HCT116 (cell line): ENCODE measurements at regions not wholly inside any gene's neighbourhood (a gene's known extent, or its start where the extent isn't known, plus 50 kb on each side); places are given as distances from the start of the nearest gene placed in this dataset.

ENCODE experiments used
- CEBPB ChIP-seq: IDR thresholded peaks from 2 replicates; pipeline ENCODE4 v1.6.1; 2012; ENCODE audit warnings: low read depth
- EGR1 ChIP-seq: IDR thresholded peaks from 2 replicates; pipeline ENCODE4 v1.6.1; 2012; ENCODE audit warnings: low read depth
- EZH2 ChIP-seq: fragments of 200-600 bp; sonication (generic); IDR thresholded peaks from 2 replicates; pipeline ENCODE4 v1.6.1; 2017; ENCODE audit warnings: antibody characterized with exemption, mixed run types
- FOSL1 ChIP-seq: IDR thresholded peaks from 2 replicates; pipeline ENCODE4 v1.6.1; 2012; ENCODE audit warnings: low read depth
- POLR2A ChIP-seq: IDR thresholded peaks from 2 replicates; pipeline ENCODE4 v1.7.0; 2011; ENCODE audit warnings: borderline replicate concordance; ENCODE audit not compliant: insufficient read depth, insufficient read length; ENCODE audit errors: extremely low read depth
- POLR2AphosphoS5 ChIP-seq: IDR thresholded peaks from 2 replicates; pipeline ENCODE4 v1.6.1; 2011; ENCODE audit warnings: mild to moderate bottlenecking, low read depth, low read length, moderate library complexity
- SIN3A ChIP-seq: IDR thresholded peaks from 2 replicates; pipeline ENCODE4 v1.6.1; 2012; ENCODE audit warnings: low read depth
- TCF7L2 ChIP-seq: IDR thresholded peaks from 2 replicates; pipeline ENCODE4 v1.7.0; 2011; ENCODE audit warnings: borderline replicate concordance, inconsistent platforms; ENCODE audit not compliant: insufficient read depth, insufficient read length; ENCODE audit errors: extremely low read depth
- YY1 ChIP-seq: IDR thresholded peaks from 2 replicates; pipeline ENCODE4 v1.6.1; 2011; ENCODE audit warnings: low read length, low read depth, moderate library complexity, mild to moderate bottlenecking; ENCODE audit not compliant: insufficient replicate concordance; ENCODE audit errors: extremely low read depth
- ZFX ChIP-seq: fragments of 450-650 bp; IDR thresholded peaks from 2 replicates; pipeline ENCODE4 v1.6.1; 2017
- TF ChIP-seq, protein P1 (sequence below): IDR thresholded peaks from 2 replicates; pipeline ENCODE4 v1.6.1; 2012
- TF ChIP-seq, protein P2 (sequence below), 3 experiments: fragments of 200-600 bp in 1 of 3; sonication (generic) in 1 of 3; IDR thresholded peaks in 2 of 3; conservative IDR thresholded peaks in 1 of 3; 2 replicates each; pipeline ENCODE4 v1.5.1; 2012 to 2017; ENCODE audit warnings: low read depth in 2 of 3, low read length in 2 of 3, antibody characterized with exemption in 1 of 3, borderline replicate concordance in 1 of 3, control low read depth in 1 of 3, mild to moderate bottlenecking in 1 of 3, mixed read lengths in 1 of 3, mixed run types in 1 of 3, moderate library complexity in 1 of 3; ENCODE audit not compliant: insufficient read depth in 1 of 3

DNA sequence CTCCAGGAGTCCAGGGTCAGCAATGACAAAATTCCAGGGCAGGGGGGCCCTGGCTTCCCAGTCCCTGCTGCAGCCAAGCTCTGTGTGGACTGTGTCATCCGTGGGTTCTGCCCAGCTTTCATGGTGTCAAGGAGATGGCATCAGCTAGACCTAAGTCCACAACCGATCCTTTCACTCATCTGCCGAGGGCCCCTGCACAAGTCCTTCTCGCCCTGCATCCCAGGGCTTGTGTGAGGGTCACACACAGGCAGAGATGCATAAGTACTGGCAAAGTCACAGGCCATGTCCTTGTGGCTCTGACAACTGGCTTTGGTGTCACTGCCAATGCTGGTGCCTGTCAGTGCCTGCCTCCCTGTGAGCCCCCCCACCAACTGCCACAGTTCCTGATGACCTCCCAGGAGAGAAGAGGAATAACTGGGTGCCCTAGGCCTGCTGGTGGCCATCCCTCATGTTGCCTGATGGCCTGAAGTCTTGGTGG lies 181.4 kb upstream of the CST7 start:
- TF ChIP-seq SIN3A (no peak), EZH2 (no peak), CEBPB (no peak), EGR1 (no peak), FOSL1 (no peak), POLR2AphosphoS5 (no peak), YY1 (no peak), ZFX (no peak), TCF7L2 (no peak), POLR2A (no peak)
- TF ChIP-seq, protein P1, sequence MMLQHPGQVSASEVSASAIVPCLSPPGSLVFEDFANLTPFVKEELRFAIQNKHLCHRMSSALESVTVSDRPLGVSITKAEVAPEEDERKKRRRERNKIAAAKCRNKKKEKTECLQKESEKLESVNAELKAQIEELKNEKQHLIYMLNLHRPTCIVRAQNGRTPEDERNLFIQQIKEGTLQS, result no peak
- TF ChIP-seq, protein P2, sequence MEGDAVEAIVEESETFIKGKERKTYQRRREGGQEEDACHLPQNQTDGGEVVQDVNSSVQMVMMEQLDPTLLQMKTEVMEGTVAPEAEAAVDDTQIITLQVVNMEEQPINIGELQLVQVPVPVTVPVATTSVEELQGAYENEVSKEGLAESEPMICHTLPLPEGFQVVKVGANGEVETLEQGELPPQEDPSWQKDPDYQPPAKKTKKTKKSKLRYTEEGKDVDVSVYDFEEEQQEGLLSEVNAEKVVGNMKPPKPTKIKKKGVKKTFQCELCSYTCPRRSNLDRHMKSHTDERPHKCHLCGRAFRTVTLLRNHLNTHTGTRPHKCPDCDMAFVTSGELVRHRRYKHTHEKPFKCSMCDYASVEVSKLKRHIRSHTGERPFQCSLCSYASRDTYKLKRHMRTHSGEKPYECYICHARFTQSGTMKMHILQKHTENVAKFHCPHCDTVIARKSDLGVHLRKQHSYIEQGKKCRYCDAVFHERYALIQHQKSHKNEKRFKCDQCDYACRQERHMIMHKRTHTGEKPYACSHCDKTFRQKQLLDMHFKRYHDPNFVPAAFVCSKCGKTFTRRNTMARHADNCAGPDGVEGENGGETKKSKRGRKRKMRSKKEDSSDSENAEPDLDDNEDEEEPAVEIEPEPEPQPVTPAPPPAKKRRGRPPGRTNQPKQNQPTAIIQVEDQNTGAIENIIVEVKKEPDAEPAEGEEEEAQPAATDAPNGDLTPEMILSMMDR (IDR thresholded peaks at IDR 0.05 in 2 of 3, conservative IDR thresholded peaks at IDR 0.05 in 1 of 3; ENCODE audit: borderline replicate concordance in 1 of 3, insufficient read depth in 1 of 3, low read depth in 2 of 3, low read length in 2 of 3), result no peak
